Body of pancreas (tissue), 4 donors: ENCODE measurements at regions not wholly inside any gene's neighbourhood (a gene's known extent, or its start where the extent isn't known, plus 50 kb on each side); places are given as distances from the start of the nearest gene placed in this dataset.

Experiments used
- CTCF ChIP-seq, 7 experiments: fragments of 450-650 bp in 4 of 7; fragments of 200-600 bp in 3 of 7; sonication (generic) in 3 of 7; IDR thresholded peaks; one replicate each; pipeline ENCODE4 v1.5.1; 2016 to 2019; ENCODE audit warnings: antibody characterized with exemption in 7 of 7
- POLR2A ChIP-seq, 3 donors: fragments of 450-650 bp; IDR thresholded peaks; one replicate each; pipeline ENCODE4 v1.6.1; 2016; ENCODE audit warnings: antibody characterized with exemption in 3 of 3, mild to moderate bottlenecking in 2 of 3

- TF ChIP-seq CTCF (IDR thresholded peaks at IDR 0.05) (no peak), POLR2A (IDR thresholded peaks at IDR 0.05) (no peak)
Observed at GRCh38 chr6:33862536-33862935, 58.7 kb upstream of the MLN start.
